H54 (cell line): ENCODE measurements at regions not wholly inside any gene's neighbourhood (a gene's known extent, or its start where the extent isn't known, plus 50 kb on each side); places are given as distances from the start of the nearest gene placed in this dataset.
"Not testable (repeated sequence)": the region's sequence is repeated elsewhere in the genome, so short reads cannot be mapped to it uniquely, and the experiment has no call there.

Experiments
- DNase-seq: peaks from one replicate; pipeline ENCODE4 v3.0.0; 2011; ENCODE audit warnings: low spot score, mixed read lengths; ENCODE audit not compliant: insufficient read length
- FAIRE-seq: peaks from 3 replicates; lab custom pipeline; 2011; peaks lifted over from hg19 to GRCh38; lab: Jason Lieb, UNC
- POLR2A ChIP-seq: IDR thresholded peaks from 2 replicates; pipeline ENCODE4 v1.6.1; 2011; ENCODE audit warnings: low read depth, mild to moderate bottlenecking, low read length

GRCh38 chr7:8809320-8809719, 375.9 kb downstream of the NXPH1 start:
- TF ChIP-seq POLR2A, result no peak
- peak; percentile 20 for FAIRE-seq

DNA sequence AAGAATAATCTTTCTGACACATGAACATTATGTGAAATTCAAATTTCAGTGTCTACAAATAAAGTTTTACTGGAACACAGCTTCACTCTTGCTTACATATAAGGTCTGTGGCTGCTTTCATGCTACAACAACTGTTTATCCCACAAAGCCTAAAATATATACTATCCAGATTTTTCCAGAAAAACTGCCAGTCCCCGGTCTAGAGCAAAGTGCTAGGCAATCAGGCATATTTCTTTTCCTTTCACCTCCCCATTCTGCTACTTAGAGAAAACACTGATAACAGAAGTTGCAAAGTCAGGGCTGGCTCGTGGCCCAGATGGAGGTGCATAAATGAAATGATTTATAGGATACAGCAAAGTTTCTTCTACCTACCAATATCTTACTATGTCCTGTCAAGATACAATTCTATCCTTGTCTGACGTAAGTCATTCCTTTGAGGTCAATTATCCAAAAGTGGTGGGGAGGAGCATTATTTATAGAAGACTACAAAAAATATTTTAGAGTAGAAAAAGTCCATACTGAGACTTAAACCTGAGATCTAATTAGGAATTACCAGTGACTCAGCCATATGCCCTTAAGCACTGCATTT, 384.1 kb downstream of the NXPH1 start:
- FAIRE-seq (peak; percentile 6), DNase-seq (no peak)
- no peak for TF ChIP-seq POLR2A

More at GRCh38 chr7:8809320-8809719, 375.9 kb downstream of the NXPH1 start:
- no peak for DNase-seq

GRCh38 chr7:8818406-8818805, 385.0 kb downstream of the NXPH1 start:
- no peak for FAIRE-seq
- DNase-seq, result no peak
- no peak for TF ChIP-seq POLR2A

- DNase-seq, result no peak
- TF ChIP-seq POLR2A, result no peak
- no peak for FAIRE-seq
These were observed 389.2 kb downstream of the NXPH1 start for GRCh38 chr7:8822595-8822994.

GRCh38 chr7:8823486-8823885, 390.1 kb downstream of the NXPH1 start:
- TF ChIP-seq POLR2A, result no peak
- no peak for DNase-seq
- FAIRE-seq, result no peak

DNA sequence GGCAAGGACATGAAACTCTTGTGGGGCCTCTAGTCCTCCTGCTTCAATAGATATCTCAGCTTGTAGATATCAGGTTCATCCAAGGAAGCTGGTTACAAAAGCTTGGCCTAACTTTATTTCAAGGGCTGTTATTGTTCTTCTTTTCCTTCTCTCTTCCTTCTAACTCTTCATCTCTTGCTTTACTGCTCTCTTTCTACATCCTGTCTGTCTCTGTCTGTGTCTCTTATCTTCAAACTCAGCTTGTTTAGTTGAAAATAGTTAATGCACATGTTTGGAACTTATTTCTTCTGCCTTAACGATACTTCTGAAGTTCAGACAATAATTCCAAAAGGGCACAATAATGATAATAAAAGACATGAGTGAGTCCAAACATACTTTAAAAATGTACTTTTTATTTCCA, 393.9 kb downstream of the NXPH1 start:
- DNase-seq (no peak), FAIRE-seq (peak; percentile 74)
- TF ChIP-seq POLR2A, result no peak

GRCh38 chr7:8829100-8829499, 395.7 kb downstream of the NXPH1 start:
- no peak for FAIRE-seq
- no peak for DNase-seq
- no peak for TF ChIP-seq POLR2A

GRCh38 chr7:8831376-8831775, 398.0 kb downstream of the NXPH1 start:
- FAIRE-seq (peak; percentile 97), DNase-seq (no peak)
- no peak for TF ChIP-seq POLR2A

- FAIRE-seq (no peak), DNase-seq (no peak)
- TF ChIP-seq POLR2A, result no peak
These were observed 399.9 kb downstream of the NXPH1 start for GRCh38 chr7:8833355-8833754.

GRCh38 chr7:8841171-8841570, 407.8 kb downstream of the NXPH1 start:
- no peak for FAIRE-seq
- no peak for DNase-seq
- no peak for TF ChIP-seq POLR2A

- TF ChIP-seq POLR2A, result no peak
- FAIRE-seq, result peak; percentile 70
These were observed 438.3 kb downstream of the NXPH1 start for GRCh38 chr7:8871716-8872115.

DNA sequence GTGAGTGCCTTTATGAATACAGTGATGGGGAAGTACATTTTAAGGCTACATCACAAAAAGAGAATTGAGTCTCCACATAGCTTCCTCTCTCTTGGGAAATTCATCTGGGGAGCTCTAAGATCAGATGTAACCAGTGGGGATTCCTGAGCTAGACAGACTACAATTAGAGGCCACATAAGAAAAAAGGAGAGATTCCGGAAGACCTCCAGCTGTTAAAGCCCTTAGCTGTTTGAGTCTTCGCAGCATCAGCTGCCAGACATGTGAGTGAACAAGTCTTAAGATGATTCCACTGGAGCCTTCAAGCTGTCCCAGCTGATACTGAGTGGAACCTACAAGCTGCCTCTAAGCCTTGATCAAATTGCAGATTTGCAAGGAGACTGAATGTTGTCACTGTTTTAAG, 448.5 kb downstream of the NXPH1 start:
- FAIRE-seq, result no peak
- DNase-seq, result no peak
- no peak for TF ChIP-seq POLR2A

More at GRCh38 chr7:8871716-8872115, 438.3 kb downstream of the NXPH1 start:
- DNase-seq, result no peak

GRCh38 chr7:8885480-8886000, 452.1 kb downstream of the NXPH1 start:
- TF ChIP-seq POLR2A, result no peak
- DNase-seq, result no peak
- peak; percentile 81 for FAIRE-seq

GRCh38 chr7:8890346-8890745, 456.9 kb downstream of the NXPH1 start:
- DNase-seq, FAIRE-seq: not testable (repeated sequence)

DNA sequence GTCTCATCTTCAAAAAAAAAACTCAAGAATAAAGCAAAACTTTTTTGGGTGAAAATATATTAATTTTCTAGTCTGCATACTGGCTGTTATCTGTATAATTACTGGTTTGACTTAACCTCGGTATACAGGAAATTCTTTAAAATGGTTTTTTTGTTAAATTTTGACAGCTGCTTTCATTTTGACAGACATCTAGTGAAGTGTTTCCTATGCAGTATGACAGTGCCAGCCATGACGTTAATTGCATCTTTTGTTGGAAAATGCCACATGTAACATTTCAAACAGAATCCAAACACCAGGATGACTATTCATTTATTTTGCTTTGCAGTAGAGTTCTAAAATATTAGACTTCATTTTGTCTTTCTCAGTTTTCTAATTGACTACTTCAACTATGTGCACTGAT, 460.4 kb downstream of the NXPH1 start:
- TF ChIP-seq POLR2A, result no peak
- no peak for DNase-seq
- FAIRE-seq, result peak; percentile 71
